Fibroblast of mammary gland (primary cell): ENCODE measurements at regions not wholly inside any gene's neighbourhood (a gene's known extent, or its start where the extent isn't known, plus 50 kb on each side); places are given as distances from the start of the nearest gene placed in this dataset.

Source experiments
- DNase-seq: peaks from one replicate; pipeline ENCODE4 v3.0.0-alpha.2; 2010; ENCODE audit warnings: low read depth
- H3K4me3 ChIP-seq: 2 replicates; pipeline ENCODE4 v1.5.1; 2011; ENCODE audit warnings: low read depth, mild to moderate bottlenecking, low read length, moderate library complexity; ENCODE audit not compliant: control insufficient read depth
- TF ChIP-seq, protein P1 (sequence below): conservative IDR thresholded peaks from 2 replicates; pipeline ENCODE4 v1.5.1; 2011; ENCODE audit warnings: low read depth, low read length, inconsistent platforms; ENCODE audit not compliant: control insufficient read depth, insufficient read depth

DNA sequence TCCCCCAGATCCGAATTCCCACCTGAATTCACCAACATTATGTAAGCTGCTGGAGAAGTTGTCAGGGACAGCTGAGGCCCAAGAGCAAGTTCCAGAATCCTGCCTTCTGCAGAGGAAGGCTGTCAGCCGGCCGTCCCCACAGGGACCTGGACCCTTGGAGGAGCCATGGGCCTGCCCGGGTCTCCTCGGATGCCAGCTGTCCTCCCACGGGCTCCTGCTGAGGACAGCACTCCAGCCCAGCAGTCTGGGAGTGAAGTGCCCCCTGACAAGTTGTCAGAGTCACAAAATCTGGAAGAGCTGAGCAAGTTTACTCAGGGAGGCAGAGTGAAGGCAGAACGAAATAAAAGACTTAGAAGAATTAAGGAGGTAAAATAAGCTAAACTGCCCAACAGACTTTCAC, 192.5 kb upstream of the DAPK1 start:
- H3K4me3 ChIP-seq = no peak overlapping the region
- TF ChIP-seq, protein P1, sequence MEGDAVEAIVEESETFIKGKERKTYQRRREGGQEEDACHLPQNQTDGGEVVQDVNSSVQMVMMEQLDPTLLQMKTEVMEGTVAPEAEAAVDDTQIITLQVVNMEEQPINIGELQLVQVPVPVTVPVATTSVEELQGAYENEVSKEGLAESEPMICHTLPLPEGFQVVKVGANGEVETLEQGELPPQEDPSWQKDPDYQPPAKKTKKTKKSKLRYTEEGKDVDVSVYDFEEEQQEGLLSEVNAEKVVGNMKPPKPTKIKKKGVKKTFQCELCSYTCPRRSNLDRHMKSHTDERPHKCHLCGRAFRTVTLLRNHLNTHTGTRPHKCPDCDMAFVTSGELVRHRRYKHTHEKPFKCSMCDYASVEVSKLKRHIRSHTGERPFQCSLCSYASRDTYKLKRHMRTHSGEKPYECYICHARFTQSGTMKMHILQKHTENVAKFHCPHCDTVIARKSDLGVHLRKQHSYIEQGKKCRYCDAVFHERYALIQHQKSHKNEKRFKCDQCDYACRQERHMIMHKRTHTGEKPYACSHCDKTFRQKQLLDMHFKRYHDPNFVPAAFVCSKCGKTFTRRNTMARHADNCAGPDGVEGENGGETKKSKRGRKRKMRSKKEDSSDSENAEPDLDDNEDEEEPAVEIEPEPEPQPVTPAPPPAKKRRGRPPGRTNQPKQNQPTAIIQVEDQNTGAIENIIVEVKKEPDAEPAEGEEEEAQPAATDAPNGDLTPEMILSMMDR = no peak
- DNase-seq = no peak

GRCh38 chr9:87306006-87306405, 191.7 kb upstream of the DAPK1 start:
- no peak overlapping the region for H3K4me3 ChIP-seq
- no peak for DNase-seq
- TF ChIP-seq, protein P1 = no peak

- TF ChIP-seq, protein P1 = no peak
- DNase-seq = peak; percentile 43
Observed at GRCh38 chr9:87307848-87308247, 189.8 kb upstream of the DAPK1 start.

GRCh38 chr9:87309236-87309635, 188.4 kb upstream of the DAPK1 start:
- H3K4me3 ChIP-seq = no peak overlapping the region
- TF ChIP-seq, protein P1 = no peak
- no peak for DNase-seq

More at GRCh38 chr9:87307848-87308247, 189.8 kb upstream of the DAPK1 start:
- no peak overlapping the region for H3K4me3 ChIP-seq

- no peak overlapping the region for H3K4me3 ChIP-seq
- no peak for DNase-seq
- TF ChIP-seq, protein P1 = no peak
Observed at GRCh38 chr9:87310827-87311523, 186.7 kb upstream of the DAPK1 start.

DNA sequence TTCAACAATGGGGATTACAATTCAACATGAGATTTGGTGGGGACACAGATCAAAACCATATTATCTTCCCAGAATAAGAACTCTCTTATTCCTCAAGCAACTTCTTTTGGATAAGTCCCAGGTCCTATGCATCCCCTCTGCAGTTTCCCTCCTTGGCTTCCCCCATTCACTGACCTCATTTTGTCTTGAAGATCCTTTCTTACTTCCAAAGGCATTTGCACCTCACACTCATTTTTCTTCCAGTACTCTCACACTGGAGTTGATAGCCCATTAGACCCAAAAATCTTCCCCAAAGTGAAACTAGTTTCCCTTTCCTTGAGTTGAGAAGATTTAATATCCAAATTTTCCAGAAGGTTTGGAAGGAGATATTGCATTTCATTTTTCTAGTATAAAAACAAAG, 178.0 kb upstream of the DAPK1 start:
- H3K4me3 ChIP-seq = no peak overlapping the region
- TF ChIP-seq, protein P1 = no peak
- no peak for DNase-seq
